Liver (tissue), 3 donors: ENCODE measurements at regions not wholly inside any gene's neighbourhood (a gene's known extent, or its start where the extent isn't known, plus 50 kb on each side); places are given as distances from the start of the nearest gene placed in this dataset.

Source experiments
- EGR1 ChIP-seq, 2 donors: IDR thresholded peaks; 2 replicates each; pipeline ENCODE4 v1.6.1; 2016 to 2018; ENCODE audit warnings: antibody characterized with exemption in 2 of 2, low read depth in 2 of 2
- GABPA ChIP-seq, 2 donors: IDR thresholded peaks in 1 of 2; conservative IDR thresholded peaks in 1 of 2; 2 replicates each; pipeline ENCODE4 v1.6.1; 2016; ENCODE audit warnings: antibody characterized with exemption in 2 of 2, mild to moderate bottlenecking in 1 of 2, moderate library complexity in 1 of 2
- JUND ChIP-seq, 2 donors: IDR thresholded peaks; 2 replicates each; pipeline ENCODE4 v1.6.1; 2016; ENCODE audit warnings: antibody characterized with exemption in 2 of 2
- RAD21 ChIP-seq, 2 donors: IDR thresholded peaks; 2 replicates each; pipeline ENCODE4 v1.6.1; 2016; ENCODE audit warnings: antibody characterized with exemption in 2 of 2, mild to moderate bottlenecking in 2 of 2
- SP1 ChIP-seq: IDR thresholded peaks from 2 replicates; pipeline ENCODE4 v1.6.1; 2018; ENCODE audit warnings: antibody characterized with exemption, mild to moderate bottlenecking
- TAF1 ChIP-seq: conservative IDR thresholded peaks from 2 replicates; pipeline ENCODE4 v1.6.1; 2016; ENCODE audit warnings: antibody characterized with exemption, mild to moderate bottlenecking
- YY1 ChIP-seq: IDR thresholded peaks from 2 replicates; pipeline ENCODE4 v1.6.1; 2016; ENCODE audit warnings: antibody characterized with exemption, mild to moderate bottlenecking
- TF ChIP-seq, protein P1 (sequence below): fragments of 150-350 bp; IDR thresholded peaks from 2 replicates; pipeline ENCODE4 v1.5.1; 2017; ENCODE audit warnings: improper control_type of control experiment, low read depth, low read length; ENCODE audit not compliant: missing input control
- TF ChIP-seq, protein P2 (sequence below): IDR thresholded peaks from 2 replicates; pipeline ENCODE4 v1.6.1; 2016; ENCODE audit warnings: antibody characterized with exemption
- TF ChIP-seq, protein P3 (sequence below): IDR thresholded peaks from 2 replicates; pipeline ENCODE4 v1.6.1; 2016; ENCODE audit warnings: antibody characterized with exemption, mild to moderate bottlenecking
- donor health status: healthy.
- donor health status: healthy.

DNA sequence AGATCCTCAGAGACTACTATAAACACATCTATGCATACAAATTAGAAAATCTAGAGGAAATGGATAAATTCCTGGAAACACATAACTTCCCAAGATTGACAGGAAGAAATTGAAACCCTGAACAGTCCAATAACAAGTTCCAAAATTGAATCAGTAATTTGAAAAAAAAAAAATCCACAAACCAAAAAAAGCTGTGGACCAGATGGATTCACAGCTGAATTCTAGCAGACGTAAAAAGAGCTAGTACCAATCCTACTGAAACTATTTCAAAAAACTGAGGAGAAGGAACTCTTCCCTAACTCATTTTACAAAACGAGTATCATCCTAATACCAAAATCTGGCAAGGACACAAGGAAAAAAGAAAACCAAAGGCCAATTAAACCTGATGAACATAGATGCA is 77.0 kb upstream of the FXR1 start:
- TF ChIP-seq, protein P1, sequence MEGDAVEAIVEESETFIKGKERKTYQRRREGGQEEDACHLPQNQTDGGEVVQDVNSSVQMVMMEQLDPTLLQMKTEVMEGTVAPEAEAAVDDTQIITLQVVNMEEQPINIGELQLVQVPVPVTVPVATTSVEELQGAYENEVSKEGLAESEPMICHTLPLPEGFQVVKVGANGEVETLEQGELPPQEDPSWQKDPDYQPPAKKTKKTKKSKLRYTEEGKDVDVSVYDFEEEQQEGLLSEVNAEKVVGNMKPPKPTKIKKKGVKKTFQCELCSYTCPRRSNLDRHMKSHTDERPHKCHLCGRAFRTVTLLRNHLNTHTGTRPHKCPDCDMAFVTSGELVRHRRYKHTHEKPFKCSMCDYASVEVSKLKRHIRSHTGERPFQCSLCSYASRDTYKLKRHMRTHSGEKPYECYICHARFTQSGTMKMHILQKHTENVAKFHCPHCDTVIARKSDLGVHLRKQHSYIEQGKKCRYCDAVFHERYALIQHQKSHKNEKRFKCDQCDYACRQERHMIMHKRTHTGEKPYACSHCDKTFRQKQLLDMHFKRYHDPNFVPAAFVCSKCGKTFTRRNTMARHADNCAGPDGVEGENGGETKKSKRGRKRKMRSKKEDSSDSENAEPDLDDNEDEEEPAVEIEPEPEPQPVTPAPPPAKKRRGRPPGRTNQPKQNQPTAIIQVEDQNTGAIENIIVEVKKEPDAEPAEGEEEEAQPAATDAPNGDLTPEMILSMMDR = no peak
- TF ChIP-seq, protein P2, sequence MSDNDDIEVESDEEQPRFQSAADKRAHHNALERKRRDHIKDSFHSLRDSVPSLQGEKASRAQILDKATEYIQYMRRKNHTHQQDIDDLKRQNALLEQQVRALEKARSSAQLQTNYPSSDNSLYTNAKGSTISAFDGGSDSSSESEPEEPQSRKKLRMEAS = no peak
- TF ChIP-seq SP1 = no peak
- no peak for TF ChIP-seq JUND (IDR thresholded peaks at IDR 0.05)
- no peak for TF ChIP-seq YY1
- TF ChIP-seq, protein P3, sequence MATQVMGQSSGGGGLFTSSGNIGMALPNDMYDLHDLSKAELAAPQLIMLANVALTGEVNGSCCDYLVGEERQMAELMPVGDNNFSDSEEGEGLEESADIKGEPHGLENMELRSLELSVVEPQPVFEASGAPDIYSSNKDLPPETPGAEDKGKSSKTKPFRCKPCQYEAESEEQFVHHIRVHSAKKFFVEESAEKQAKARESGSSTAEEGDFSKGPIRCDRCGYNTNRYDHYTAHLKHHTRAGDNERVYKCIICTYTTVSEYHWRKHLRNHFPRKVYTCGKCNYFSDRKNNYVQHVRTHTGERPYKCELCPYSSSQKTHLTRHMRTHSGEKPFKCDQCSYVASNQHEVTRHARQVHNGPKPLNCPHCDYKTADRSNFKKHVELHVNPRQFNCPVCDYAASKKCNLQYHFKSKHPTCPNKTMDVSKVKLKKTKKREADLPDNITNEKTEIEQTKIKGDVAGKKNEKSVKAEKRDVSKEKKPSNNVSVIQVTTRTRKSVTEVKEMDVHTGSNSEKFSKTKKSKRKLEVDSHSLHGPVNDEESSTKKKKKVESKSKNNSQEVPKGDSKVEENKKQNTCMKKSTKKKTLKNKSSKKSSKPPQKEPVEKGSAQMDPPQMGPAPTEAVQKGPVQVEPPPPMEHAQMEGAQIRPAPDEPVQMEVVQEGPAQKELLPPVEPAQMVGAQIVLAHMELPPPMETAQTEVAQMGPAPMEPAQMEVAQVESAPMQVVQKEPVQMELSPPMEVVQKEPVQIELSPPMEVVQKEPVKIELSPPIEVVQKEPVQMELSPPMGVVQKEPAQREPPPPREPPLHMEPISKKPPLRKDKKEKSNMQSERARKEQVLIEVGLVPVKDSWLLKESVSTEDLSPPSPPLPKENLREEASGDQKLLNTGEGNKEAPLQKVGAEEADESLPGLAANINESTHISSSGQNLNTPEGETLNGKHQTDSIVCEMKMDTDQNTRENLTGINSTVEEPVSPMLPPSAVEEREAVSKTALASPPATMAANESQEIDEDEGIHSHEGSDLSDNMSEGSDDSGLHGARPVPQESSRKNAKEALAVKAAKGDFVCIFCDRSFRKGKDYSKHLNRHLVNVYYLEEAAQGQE = no peak
- TF ChIP-seq RAD21 (IDR thresholded peaks at IDR 0.05) = no peak
- no peak for TF ChIP-seq GABPA (IDR thresholded peaks at IDR 0.05 in 1 of 2, conservative IDR thresholded peaks at IDR 0.05 in 1 of 2)
- TF ChIP-seq TAF1 = no peak
- TF ChIP-seq EGR1 (IDR thresholded peaks at IDR 0.05; ENCODE audit: low read depth in 2 of 2) = no peak
